Raji (cell line): ENCODE measurements at regions not wholly inside any gene's neighbourhood (a gene's known extent, or its start where the extent isn't known, plus 50 kb on each side); places are given as distances from the start of the nearest gene placed in this dataset.

Experiments
- POLR2A ChIP-seq: IDR thresholded peaks from 2 replicates; pipeline ENCODE4 v1.6.1; 2011; ENCODE audit warnings: low read depth, low read length, control low read depth; ENCODE audit not compliant: insufficient read depth

- no peak for TF ChIP-seq POLR2A
Measured at GRCh38 chr12:92554158-92555073, 148.4 kb upstream of the PLEKHG7 start.

DNA sequence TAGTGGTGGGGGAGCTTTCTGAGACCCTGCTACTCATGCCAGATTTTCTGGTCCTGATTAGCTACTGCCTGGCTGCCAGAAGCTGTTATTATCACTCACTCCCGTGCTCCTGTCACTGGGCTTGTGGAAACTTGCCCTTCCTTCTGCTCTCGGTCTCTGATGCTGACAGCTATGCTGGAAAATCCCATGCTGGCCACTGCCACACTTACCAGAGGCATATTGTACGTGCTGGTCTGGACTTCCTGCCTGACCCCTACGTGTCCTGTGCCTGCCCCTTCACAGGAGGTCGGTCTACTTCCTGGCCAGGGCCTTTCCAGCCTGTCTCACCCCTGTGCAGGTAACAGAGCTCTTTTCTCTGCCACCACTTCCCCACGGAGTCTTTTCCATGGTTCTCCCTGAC, 149.4 kb upstream of the PLEKHG7 start:
- no peak for TF ChIP-seq POLR2A

GRCh38 chr12:92552412-92553108, 150.2 kb upstream of the PLEKHG7 start:
- TF ChIP-seq POLR2A: no peak

DNA sequence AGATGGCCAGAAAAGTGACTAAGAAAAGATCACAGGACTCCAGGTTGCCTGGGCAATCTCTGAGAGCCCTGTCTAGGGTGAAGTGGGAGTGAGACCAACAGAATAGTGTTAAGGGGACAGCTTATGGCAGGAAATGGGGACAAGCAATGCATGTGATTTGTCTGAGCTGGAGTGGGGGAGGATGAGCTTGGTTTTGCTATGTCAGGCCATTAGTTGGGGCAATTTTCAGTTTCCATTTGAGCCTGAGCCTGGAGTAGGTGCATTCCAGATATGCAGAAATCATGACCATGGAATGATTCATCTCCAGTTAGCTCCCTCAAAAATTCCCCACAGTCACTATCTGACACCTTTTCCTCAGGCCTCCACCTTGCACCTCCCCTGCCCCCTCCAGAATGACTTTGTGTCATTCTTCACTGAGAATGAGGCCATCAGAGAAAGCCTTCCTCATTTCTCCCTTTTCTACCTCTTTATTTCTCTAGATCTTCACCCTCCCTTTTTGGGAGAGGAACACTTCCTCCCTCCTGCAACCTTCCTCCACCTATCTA, 150.9 kb upstream of the PLEKHG7 start:
- TF ChIP-seq POLR2A: no peak

- no peak for TF ChIP-seq POLR2A
Measured at GRCh38 chr12:92551210-92551609, 151.6 kb upstream of the PLEKHG7 start.

DNA sequence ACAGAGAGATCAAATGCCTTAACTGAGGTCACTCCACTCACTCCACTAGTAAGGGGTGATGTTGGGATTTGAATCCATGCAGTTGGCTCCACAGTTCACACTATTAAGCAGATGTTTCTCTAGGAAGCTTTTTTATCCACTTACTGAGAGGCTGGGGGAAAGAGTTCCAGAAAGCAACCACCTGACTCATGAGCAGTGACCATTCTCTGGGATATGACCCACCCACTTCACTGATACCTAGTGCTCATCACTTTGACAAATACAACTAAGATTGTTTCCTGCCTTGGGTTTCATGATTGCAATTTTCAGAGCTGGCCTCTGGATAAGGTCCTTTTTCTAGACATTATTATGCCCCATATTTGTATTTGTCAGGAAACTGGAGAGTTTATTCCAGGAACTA, 152.1 kb upstream of the PLEKHG7 start:
- TF ChIP-seq POLR2A: no peak

- TF ChIP-seq POLR2A: no peak
Measured at GRCh38 chr12:92550254-92550653, 152.5 kb upstream of the PLEKHG7 start.

DNA sequence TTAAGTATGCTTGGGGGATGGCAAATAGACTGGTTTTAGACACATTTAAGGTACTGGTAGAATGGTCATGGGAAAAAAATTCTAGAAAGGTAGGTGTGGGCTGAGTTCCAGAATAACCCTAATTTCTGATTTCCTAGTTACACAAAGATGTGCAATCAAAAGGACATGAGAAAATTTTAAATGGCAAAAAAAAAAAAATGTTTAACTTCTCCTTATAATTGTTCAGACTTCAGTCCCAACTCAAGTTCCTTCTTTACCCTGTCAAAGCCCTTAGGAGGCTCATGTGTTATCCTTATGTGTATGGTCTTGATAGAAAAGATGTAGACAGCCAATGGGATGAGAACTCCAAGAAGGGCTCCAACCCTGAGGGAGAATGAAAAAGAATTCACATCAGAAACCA, 153.3 kb upstream of the PLEKHG7 start:
- TF ChIP-seq POLR2A: no peak

DNA sequence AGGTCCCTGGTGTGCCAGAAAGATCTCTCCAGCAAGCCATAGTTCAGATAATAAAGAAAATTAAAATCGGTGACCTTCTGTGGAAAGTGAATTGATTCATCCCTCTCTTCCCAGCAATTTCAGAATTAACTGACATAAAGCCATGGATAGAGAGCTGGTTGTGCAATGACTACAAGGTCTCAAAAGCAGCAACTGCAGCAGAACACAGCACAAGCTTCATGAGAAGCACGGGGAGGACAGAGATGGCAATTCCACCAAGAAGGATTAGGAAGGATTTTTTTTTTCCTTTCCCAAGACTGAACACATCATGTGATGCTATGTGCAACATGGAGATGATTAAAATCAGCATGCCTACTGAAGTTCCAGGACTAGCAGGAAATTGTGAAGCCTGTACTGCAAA, 154.9 kb upstream of the PLEKHG7 start:
- no peak for TF ChIP-seq POLR2A

DNA sequence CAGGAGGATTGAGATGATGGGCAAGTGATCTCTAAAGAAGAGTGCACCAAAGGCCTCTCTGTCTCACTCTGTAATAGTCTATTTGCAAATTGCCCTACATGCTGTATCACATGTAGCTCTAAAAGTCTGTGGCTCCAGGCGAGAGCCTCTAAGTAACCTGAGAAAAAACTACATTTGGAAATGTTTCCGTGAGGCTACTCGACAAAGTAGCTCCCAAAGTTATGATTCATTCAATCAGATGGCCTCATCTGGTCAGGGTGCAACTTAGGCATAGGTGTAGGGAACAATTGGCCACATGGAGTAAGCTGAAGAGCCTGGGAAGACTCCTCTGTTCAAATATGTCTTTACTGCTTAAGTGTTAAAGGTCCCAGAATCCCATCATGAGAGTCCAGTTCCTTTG, 155.4 kb upstream of the PLEKHG7 start:
- no peak for TF ChIP-seq POLR2A

DNA sequence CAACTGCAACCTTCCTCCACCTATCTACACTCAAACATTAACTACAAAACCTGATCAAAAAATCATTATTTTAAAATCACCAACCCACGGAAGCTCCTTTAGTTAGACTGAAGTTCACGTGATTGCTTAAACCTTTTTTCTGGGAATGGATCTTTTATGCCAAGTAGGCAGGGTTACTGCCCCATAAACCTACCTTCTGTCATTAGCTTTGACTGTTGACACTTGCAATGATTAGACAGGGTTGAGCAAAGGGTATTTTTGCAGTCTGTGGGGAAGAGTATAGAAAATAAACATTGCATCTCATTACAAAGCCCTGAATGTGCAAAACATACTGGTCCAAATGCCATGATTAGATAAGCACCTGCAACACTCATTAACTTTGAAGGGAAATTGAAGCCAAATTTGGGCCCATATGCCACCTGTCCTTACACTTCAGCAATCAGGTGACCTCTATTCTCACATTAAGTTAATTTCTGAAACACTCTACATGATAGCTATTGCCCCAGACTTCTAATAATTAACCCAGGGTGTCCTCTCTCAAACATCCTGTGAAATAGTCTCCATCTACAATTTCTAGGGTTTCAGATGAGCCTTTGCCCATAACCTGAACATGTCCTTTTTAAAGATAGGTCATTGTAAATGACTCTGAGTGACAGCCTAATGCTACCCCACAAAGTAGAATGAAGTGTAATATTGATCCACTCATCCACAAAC, 156.0 kb upstream of the PLEKHG7 start:
- TF ChIP-seq POLR2A: no peak

GRCh38 chr12:92546259-92546634, 156.5 kb upstream of the PLEKHG7 start:
- no peak for TF ChIP-seq POLR2A

GRCh38 chr12:92544322-92544721, 158.5 kb upstream of the PLEKHG7 start:
- no peak for TF ChIP-seq POLR2A

DNA sequence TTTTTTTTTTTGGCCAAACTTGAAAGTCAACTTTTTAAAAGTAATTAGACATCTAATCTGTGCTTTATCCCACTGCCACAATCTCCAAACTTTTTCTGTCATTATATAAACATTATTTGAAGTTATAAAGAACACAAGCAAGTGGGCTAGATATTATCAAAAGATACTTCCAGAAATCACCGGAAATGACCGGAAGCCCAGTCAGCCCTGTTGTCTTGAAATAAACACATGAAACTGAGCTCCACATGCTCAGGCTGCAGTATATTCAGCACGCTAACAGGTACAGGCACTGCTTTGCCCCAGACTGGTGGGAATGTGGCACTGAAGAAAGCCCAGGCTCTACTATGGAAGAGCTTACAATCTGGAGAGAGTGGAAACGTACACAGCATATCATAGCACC, 158.9 kb upstream of the PLEKHG7 start:
- TF ChIP-seq POLR2A: no peak

GRCh38 chr12:92543359-92543758, 159.4 kb upstream of the PLEKHG7 start:
- no peak for TF ChIP-seq POLR2A
